GM21526 (cell line): ENCODE measurements at regions not wholly inside any gene's neighbourhood (a gene's known extent, or its start where the extent isn't known, plus 50 kb on each side); places are given as distances from the start of the nearest gene placed in this dataset.
"Not testable (repeated sequence)": the region's sequence is repeated elsewhere in the genome, so short reads cannot be mapped to it uniquely, and the experiment has no call there.

Experiments
- ATAC-seq: cut with Tn5 transposase; IDR thresholded peaks from one replicate; pipeline ENCODE4 v1.9.1; 2021; ENCODE audit warnings: moderate library complexity; ENCODE audit not compliant: unreplicated experiment, low FRiP score

DNA sequence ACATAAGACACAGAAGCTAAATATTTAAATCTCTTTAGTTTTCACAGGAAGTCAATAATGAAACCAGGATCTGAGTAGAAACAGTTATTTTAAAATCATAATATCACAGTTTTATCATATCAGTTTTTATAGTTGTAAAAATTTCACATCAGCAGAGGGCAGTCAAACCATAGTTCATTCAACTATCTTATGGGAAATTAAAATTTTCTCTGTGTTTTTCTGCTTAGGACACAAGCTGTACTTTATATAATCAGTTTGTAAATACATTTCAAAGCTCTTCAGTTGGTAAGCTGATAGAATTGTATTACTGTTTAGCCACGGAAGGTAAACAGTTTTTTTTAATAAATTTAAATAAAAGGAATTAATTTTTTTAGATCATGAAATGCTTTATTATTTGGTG is 204.8 kb upstream of the NUDT6 start:
- ATAC-seq = no peak

DNA sequence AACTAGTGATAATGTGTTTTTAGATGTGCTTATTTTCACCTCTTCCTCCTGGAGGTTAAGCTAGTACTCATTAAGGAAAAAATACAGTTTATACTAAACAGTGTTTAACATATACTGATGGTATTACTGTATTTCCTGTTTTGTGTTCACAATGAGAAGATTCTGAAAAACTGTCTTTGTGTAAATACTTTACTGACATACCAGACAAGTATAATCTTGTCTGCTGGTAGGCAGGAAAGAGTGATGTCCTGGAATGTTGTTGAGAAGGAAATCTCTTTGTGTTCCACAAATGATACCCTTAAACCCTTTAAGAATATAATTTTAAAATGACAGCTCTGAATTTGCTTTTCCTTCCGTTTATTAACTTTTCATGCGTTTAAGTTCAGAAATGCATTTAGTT is 205.5 kb upstream of the NUDT6 start:
- no peak for ATAC-seq

DNA sequence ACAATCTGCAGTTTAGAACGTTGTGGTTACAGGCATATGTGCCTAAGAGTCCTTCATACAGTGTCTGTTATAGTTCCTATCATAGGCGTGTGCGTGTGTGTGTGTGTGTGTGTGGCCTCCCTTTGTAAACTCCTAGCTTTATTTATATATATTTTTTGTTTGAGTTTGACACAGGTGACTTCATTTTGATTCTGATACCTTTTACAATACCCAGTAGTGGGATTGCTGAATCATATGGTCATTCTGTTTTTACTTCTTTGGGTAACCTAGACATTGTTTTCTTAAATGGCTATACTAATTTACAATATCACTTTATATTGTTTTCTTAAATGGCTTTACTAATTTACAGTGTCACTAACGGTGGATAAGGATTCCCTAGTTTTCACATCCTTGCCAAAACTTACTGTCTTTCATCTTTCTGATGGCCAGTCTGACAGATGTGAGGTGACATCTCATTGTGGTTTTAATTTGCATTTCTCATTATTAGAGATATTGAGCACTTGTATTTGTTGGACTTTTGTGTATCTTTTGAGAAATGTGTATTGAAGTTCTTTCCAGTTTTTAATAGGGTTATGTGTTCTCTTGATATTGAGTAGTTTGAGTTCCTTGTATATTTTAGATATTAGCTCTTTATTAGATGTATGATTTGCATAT is 211.1 kb upstream of the NUDT6 start:
- ATAC-seq = peak; percentile 70

DNA sequence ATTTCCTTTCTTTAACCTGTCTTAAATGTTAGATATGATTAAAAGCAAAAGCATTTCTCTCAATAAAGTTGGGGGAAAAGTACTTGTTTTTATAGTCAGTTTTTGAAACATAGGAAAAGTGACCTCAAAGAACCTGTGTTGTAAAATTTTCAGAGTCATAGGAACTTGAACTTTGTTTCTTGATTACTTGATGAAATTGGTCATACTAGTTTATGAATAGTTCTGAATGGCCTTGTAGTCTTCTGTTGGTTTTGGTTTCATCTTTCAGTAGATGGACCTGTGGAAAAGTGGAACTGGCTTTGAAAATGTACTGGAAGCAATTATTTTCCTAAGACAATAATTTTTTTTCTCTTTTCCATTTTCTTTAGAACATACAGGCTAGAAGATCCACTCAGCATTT is 222.2 kb upstream of the NUDT6 start:
- ATAC-seq = no peak

DNA sequence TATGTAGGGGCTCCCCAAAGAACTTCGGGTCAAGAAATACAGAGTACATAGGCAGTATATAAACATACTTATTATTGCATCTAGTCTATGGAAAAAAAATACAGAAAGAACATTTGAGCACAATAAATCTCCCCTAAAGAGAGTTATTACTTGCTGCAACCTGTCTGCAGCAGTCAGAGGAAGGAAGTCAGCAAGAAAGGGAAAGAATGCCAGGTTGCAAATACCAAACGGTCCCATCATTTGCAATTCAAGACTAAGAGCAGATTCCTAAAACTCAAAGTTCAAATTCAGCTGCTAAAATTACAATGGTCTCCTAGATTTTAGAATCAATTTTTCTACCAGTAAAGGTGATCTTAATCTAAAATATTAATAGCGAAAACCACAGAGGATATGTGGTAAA is 236.2 kb upstream of the NUDT6 start:
- ATAC-seq = no peak

DNA sequence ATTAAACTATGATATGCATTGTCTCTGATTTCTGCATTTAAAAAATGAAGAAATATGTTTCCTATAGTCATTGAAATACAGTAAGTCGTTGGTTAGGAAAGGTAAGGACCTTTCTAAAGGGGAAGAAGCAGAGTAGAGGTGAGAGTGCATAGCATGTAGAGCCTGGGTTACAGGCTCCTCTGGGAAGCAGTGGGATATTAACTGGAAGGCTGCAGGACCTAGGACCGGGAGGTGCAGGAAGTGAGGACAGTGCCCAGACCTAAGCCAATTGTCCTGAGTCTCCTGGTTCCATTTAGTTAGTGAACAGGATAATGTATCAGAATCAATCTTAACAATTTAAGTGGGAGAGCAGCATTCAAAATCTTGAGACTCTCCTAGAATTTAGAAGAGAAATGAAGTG is 237.1 kb upstream of the NUDT6 start:
- ATAC-seq = no peak

DNA sequence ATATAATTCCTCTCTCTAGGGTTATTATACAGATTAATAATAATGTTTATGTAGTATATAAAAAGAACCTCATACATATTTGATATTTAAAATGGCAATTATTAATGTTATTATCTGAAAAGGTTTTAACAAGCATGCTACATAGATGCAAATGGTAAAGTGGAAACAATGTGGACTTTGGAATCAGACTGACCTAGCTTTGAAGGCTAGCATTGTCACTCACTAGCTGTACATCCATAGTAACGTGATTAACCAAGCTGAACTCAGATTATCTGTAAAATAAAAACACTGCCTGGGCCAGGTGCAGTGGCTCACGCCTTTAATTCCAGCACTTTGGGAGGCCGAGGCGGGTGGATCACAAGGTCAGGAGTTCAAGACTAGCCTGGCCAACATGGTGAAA is 233.7 kb upstream of the SPRY1 start:
- ATAC-seq = no peak

DNA sequence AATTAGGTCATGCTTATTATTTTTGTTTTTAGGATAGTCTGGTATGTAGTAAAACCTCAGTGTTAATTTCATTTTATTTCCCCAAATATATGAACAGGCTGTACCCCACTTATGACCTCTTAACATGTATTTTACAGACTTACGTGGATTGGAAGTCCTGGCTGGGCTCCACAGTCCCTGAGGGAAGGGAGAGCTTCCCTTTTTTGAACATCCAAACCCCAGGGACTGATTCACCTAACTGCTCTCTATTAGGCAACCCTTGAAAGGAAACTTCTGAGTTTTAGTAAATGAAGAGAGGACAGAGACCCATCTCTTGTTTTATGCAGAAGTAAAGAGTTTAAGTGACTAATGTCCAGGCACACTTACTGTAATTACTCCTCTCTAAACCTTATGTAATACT is 233.1 kb upstream of the SPRY1 start:
- ATAC-seq = no peak

DNA sequence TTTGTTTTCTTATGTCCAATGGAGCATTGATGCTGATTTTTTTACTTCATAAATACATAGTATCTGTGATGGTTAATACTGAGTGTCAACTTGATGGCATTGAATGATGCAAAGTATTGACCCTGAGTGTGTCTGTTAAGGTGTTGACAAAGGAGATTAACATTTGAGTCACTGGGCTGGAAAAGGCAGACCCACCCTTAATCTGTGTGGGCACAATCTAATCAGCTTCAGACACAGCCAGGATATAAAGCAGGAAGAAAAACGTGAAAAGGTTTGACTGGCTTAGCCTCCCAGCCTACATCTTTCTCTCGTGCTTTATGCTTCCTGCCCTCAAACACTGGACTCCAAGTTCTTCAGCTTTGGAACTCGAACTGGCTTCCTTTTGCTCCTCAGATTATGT is 230.6 kb upstream of the SPRY1 start:
- ATAC-seq = no peak

DNA sequence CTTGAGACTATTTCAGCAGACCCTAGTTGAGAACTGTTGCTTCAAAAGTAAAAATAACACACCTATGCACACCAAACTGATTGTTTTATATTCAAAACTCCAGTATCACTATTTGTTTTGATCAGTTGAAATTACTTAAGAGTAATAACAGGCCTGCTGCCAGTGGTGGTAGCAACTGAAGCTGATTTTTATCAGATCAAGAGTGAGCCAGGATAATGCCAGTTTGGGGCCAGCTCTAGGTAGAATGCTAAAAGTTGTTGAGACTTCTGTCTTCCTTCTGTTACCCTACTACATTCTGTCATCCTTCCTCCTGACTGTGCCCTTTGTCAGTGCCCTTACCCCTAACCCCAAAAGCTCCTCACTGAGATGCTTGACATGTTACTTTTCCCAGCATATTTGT is 228.7 kb upstream of the SPRY1 start:
- no peak for ATAC-seq

DNA sequence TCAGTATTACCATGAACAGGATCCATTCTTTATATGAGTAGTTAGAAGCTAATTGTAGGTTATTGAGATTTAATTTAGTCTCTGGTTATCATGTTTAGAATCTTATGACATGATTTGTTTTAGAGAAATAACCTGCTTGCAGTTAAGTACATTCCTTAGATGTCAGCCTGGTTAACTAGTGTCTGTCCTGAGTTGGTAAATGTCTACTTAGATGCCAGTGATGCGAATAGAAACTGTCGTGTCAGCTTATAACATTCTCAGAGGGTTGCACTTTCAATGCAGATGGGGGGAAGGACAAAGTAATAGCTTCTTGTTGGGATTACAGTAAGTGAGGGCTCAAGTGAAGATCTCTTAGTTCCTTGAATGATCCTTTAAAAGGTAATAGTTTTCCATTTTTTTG is 227.8 kb upstream of the SPRY1 start:
- no peak for ATAC-seq

DNA sequence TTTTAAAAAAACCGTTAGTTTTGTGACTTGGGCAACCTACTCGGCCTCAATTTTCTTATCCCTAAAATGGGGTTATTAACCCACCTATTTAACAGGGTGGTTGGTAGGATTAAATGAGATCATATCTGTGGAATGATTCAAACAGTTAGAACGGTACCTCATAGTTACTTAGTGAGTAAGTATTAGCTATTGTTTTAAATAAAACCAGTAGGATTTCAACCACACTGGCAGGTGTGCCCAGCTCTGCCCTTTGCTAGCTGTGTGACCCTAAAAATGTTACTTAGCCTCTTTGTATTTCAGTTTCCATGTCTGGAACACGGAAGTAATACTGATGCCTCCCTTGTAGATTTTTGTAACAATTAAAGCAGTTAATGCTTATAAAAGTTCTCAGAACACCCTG is 225.8 kb upstream of the SPRY1 start:
- no peak for ATAC-seq

DNA sequence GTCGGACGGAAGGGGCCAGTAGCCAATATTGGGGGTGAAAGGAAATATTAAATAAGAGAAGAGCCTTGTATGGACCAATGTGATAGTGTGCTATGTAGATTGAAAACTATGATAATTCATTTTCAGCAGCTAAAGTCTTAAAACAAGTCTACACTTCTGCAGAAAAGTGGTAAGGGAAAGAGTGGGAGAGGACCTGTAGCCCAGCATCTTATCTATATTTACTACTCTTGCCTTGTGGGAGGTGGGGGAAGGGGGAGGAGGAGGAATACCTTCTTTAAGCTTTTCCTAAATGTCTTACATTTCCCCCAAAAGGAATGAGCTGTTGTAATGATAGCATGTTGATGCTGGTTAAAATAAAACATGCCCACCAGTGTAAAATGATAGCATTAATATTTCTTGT is 220.0 kb upstream of the SPRY1 start:
- ATAC-seq = no peak

DNA sequence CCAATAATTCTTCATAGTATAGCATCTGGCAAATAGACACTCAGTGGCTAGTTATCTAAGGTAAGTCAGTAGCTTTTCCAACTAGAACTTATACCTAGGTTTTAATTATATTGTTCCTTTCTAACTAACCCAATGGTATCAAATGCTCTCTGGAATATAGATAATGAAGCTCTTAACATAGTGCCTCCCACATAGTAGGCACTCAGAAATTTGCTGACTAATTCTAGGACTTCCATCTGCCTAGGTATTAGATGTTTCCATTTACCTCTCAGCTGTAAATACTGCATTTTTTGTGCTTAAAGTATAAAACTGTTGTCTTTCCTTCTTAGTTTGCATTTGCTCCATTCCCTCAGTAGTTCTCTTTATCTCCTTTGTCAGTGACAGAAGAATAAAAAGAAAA is 214.3 kb upstream of the SPRY1 start:
- ATAC-seq = no peak

DNA sequence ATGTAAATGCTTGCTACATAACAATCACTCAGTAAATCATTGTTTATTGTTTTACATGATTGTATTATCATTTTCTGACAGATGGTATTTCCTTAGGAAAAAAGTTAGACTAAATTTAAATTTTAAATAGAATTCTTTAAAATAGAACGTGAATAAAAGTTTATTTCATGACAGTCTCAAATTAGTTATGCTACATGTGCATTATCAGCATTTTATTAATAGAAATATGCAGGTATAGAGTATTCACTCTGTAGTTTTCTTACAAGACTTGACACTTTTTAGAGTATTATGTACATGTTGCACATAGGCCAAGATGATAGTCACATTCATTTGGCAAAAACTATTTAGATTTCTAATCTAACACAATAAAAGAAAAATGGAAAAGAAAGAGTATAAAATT is 213.3 kb upstream of the SPRY1 start:
- ATAC-seq = no peak

DNA sequence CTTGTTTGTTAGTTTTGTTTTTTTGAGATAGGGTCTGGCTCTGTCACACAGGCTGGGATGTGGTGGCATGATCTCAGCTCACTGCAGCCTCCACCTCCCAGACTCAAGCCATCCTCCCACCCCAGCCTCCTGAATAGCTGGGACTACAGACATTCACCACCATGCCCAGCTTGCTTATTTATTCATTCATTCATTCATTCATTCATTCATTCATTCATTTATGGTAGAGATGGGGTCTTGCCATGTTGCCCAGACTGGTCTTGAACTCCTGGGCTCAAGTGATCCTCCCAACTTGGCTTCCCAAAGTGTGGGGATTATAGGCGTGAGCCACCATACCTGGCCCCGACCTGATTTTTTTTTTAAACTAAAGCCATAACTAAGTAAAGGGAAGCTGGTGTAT is 212.8 kb upstream of the SPRY1 start:
- not testable (repeated sequence) for ATAC-seq

DNA sequence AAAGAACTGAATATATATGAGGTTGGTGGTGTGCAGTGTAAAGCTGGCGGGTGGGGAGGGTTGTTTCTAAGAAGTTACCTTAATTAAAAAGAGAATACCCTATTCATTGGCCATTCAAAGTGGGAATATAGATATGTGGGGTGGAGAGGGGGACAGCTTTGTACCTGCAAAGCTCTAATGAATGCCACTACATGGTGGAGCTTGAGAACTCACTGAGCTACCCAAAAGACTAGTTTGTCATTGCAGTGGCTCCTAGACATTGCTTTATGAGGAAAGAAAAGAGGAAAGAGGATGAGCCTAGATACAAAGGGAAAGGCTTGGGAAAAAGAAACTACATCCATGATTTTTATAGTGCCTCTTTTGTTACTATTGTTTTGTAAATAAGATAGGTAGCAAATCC is 209.9 kb upstream of the SPRY1 start:
- ATAC-seq = no peak

DNA sequence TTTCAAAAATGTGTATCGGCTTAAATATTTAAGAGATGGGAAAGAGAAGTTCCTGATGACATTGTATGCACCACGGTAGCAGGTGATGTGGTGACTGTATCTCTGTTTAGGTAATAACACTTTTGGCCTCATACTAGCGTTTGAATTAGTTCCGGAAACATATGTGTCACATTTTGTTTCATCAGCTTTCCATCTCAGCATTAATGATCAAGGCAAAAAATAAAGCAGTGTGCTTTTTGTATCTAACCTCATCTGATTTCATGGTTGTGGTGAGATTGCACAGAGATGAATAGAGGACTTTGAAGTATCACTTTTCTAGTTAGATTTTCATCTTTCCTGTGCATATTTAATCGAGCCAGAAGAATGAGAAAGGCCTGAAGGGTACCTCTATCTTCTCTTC is 206.4 kb upstream of the SPRY1 start:
- ATAC-seq = no peak

DNA sequence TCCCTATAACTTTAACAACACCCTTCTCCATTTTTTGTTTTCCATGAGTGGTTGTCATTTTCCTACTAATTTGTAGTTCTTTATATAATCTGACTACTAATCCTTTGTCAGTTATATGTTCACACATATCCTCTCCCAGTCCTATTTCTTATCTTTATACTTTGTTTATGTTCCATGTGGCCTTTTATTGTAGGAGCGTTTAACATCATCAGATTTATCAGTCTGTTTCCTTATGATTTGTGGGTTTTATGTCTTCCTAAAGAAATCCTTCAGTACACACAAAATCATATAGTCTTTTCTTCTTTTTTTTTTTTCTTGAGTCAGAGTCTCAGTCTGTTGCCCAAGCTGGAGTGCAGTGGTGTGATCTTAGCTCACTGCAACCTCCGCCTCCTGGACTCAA is 204.9 kb upstream of the SPRY1 start:
- ATAC-seq = no peak

DNA sequence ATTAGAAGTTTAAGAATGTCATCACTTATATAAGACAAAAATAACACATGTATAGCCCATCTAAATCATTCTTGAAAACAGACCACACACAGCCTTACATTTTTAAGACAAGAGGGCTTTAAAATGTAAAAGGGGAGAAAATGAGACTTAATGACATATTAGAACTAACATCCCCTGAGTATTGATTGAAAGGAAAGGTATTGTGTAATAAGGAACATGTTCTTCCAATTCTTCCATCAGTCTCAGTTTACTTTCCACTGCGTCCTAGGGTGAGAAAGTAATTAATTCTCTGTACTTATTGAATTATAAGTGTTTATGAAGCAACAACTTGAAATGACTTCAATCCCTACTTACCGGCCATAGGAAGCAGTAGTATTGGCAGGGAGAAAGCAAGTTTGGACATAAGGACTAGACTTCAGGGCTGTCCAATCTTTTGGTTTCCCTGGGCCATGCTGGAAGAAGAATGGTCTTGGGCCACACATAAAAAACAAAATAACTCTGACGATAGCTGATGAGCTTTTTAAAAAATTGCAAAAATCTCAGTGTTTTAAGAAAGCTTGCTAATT is 202.7 kb upstream of the SPRY1 start:
- ATAC-seq = no peak

DNA sequence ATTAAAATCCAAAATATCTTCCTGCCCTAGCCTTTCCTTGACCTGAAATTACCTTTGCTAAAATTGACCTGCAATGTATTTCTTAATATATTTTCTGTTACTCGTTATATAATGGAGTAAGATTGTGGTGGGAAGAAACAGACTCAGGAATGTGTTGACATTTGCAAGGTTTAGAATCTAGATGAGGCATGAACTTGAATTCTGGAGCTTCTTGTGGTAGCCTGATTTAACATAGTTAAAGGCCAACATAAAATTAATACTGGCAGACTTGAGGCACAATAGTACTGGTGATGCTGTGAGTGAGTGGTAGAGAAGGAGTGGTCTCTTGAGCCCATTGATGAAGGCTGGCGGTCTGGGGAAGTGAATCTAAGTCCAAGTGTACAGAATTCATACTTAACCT is 197.9 kb upstream of the SPRY1 start:
- no peak for ATAC-seq

DNA sequence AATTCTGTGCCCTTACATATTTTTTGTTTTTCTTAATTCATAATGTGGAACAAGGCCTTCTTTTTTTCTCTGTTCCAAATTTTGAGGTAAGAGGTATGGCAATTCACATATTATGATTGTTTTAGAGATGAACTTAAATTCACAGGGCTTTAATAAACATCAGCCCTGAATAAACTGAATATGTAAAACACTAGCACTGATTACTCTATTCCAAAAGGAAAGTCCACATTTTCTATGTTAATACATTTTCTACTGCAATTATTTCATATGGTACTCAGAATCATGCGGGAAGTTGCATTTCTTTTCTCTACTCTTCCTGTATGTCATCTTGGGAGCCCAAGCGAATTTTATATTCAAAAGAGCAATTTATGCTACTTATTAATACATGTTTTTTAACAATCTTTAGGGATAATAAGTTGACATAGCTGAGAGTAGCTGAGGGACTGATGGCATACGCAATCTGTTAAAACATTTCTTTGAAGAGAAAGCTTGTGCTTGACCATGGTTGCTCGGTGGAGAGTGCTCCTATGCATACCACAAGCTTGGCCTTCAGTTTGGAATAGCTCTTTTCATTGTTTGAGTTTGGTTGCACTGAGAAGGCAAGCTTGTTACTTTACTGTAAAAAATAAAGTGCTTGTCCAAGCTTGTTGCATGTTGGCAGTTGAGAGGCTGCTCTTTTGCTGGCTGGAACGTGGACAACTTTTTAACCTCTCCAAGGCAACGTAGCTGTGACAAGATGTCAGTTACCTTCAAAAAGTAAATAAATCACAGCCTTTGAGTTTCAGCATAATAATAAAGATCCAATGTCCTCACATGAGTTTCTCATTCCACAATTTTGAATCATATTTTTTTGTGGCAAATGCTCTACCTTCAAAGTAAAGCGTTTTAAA is 196.3 kb upstream of the SPRY1 start:
- ATAC-seq = no peak
